OCI-LY1 (cell line): ENCODE measurements at regions not wholly inside any gene's neighbourhood (a gene's known extent, or its start where the extent isn't known, plus 50 kb on each side); places are given as distances from the start of the nearest gene placed in this dataset.

ENCODE experiments used
- H2AFZ ChIP-seq: fragments of 200-600 bp; sonication (generic), shearing (Covaris generic); 2 replicates; pipeline ENCODE4 v1.6.0; 2014; ENCODE audit warnings: antibody characterized with exemption, mild to moderate bottlenecking, low read length
- H3F3A ChIP-seq: fragments of 200-600 bp; sonication (generic), shearing (Covaris generic); 2 replicates; pipeline ENCODE4 v1.6.0; 2014; ENCODE audit warnings: mild to moderate bottlenecking, antibody characterized with exemption, low read length, moderate library complexity; ENCODE audit not compliant: insufficient read depth
- H3K27ac ChIP-seq: fragments of 200-600 bp; sonication (generic); 2 replicates; pipeline ENCODE4 v1.5.1; 2014; ENCODE audit warnings: low read length, mixed run types, mild to moderate bottlenecking, low read depth; ENCODE audit not compliant: poor library complexity, severe bottlenecking
- H3K27me3 ChIP-seq: fragments of 200-600 bp; sonication (generic); 2 replicates; pipeline ENCODE4 v1.6.0; 2014; ENCODE audit warnings: antibody characterized with exemption, mild to moderate bottlenecking, low read length, moderate library complexity; ENCODE audit not compliant: insufficient read depth
- H3K36me3 ChIP-seq: fragments of 200-600 bp; sonication (generic); 2 replicates; pipeline ENCODE4 v1.6.1; 2014; ENCODE audit warnings: mild to moderate bottlenecking, antibody characterized with exemption, low read length, moderate library complexity, mixed read lengths; ENCODE audit not compliant: insufficient read depth
- H3K4me1 ChIP-seq: fragments of 200-600 bp; sonication (generic); 2 replicates; pipeline ENCODE4 v1.5.1; 2014; ENCODE audit warnings: mild to moderate bottlenecking, low read length, moderate library complexity; ENCODE audit not compliant: insufficient read depth, severe bottlenecking
- H3K4me2 ChIP-seq: fragments of 200-600 bp; sonication (generic), shearing (Covaris generic); 2 replicates; pipeline ENCODE4 v1.6.1; 2014; ENCODE audit warnings: low read length
- H3K4me3 ChIP-seq: fragments of 200-600 bp; sonication (generic); 2 replicates; pipeline ENCODE4 v1.5.1; 2014; ENCODE audit warnings: low read length, low read depth, mild to moderate bottlenecking, mixed read lengths; ENCODE audit not compliant: poor library complexity, severe bottlenecking
- H3K79me2 ChIP-seq: fragments of 200-600 bp; shearing (Covaris generic); 2 replicates; pipeline ENCODE4 v1.6.1; 2016; ENCODE audit warnings: mixed run types, low read length, mixed read lengths; ENCODE audit not compliant: insufficient read depth
- H3K9ac ChIP-seq: fragments of 200-600 bp; sonication (generic), shearing (Covaris generic); 2 replicates; pipeline ENCODE4 v1.6.1; 2014; ENCODE audit warnings: mild to moderate bottlenecking, low read length, mixed read lengths
- H3K9me2 ChIP-seq: fragments of 200-600 bp; sonication (generic), shearing (Covaris generic); 2 replicates; pipeline ENCODE4 v1.6.1; 2014; ENCODE audit warnings: low read depth, mild to moderate bottlenecking, low read length, mixed read lengths
- H3K9me3 ChIP-seq: fragments of 200-600 bp; shearing (Covaris generic); 2 replicates; pipeline ENCODE4 v1.6.1; 2014; ENCODE audit warnings: low read length, mixed read lengths
- H4K20me1 ChIP-seq: fragments of 200-600 bp; sonication (generic), shearing (Covaris generic); 2 replicates; pipeline ENCODE4 v1.6.0; 2016; ENCODE audit warnings: mild to moderate bottlenecking, low read length; ENCODE audit not compliant: insufficient read depth
- CTCF ChIP-seq: fragments of 200-600 bp; sonication (generic), shearing (Covaris generic); IDR thresholded peaks from 2 replicates; pipeline ENCODE4 v1.5.1; 2017; ENCODE audit warnings: mild to moderate bottlenecking, antibody characterized with exemption, low read length, moderate library complexity, mixed read lengths
- EZH2 ChIP-seq: fragments of 200-600 bp; sonication (generic), shearing (Covaris generic); IDR thresholded peaks from 2 replicates; pipeline ENCODE4 v1.8.0; 2017; ENCODE audit warnings: borderline replicate concordance, mixed run types, mild to moderate bottlenecking, antibody characterized with exemption, low read length, moderate library complexity, mixed read lengths

GRCh38 chr7:15753887-15754579 is 67.5 kb upstream of the MEOX2 start:
- Histone ChIP-seq H3K9me2 (0 out of 2 replicates have a peak, but pooled peaks cover 3% of the 10 kb centered on the region), H2AFZ (no peak overlapping the region), H3K4me3 (no peak overlapping the region), H3F3A (no peaks in the 10 kb centered on the region), H3K79me2 (no peaks in the 10 kb centered on the region), H3K27me3 (no peaks in the 10 kb centered on the region), H4K20me1 (no peaks in the 10 kb centered on the region), H3K9ac (no peak overlapping the region), H3K4me1 (no peaks in the 10 kb centered on the region), H3K9me3 (no peaks in the 10 kb centered on the region), H3K36me3 (no peaks in the 10 kb centered on the region), H3K4me2 (no peak overlapping the region), H3K27ac (no peak overlapping the region)
- TF ChIP-seq CTCF (no peak), EZH2 (no peak)

- Histone ChIP-seq H3K36me3 (no peaks in the 10 kb centered on the region), H3K4me2 (no peak overlapping the region)
These were observed 65.9 kb upstream of the MEOX2 start for GRCh38 chr7:15752377-15752776.

GRCh38 chr7:15751191-15751701 is 64.8 kb upstream of the MEOX2 start:
- H3F3A ChIP-seq = no peaks in the 10 kb centered on the region
- no peak overlapping the region for H3K4me3 ChIP-seq
- H3K9me2 ChIP-seq = no peaks in the 10 kb centered on the region
- H3K36me3 ChIP-seq = no peaks in the 10 kb centered on the region
- H2AFZ ChIP-seq = no peak overlapping the region
- H3K4me2 ChIP-seq = no peak overlapping the region
- no peak overlapping the region for H3K27ac ChIP-seq
- no peaks in the 10 kb centered on the region for H4K20me1 ChIP-seq
- no peaks in the 10 kb centered on the region for H3K27me3 ChIP-seq
- H3K9ac ChIP-seq = no peak overlapping the region
- H3K4me1 ChIP-seq = no peaks in the 10 kb centered on the region
- H3K79me2 ChIP-seq = no peaks in the 10 kb centered on the region
- TF ChIP-seq CTCF (no peak), EZH2 (no peak)
- no peaks in the 10 kb centered on the region for H3K9me3 ChIP-seq

More at GRCh38 chr7:15752377-15752776, 65.9 kb upstream of the MEOX2 start:
- Histone ChIP-seq H4K20me1 (no peaks in the 10 kb centered on the region), H3K27ac (no peak overlapping the region), H3K9me3 (no peaks in the 10 kb centered on the region), H3K27me3 (no peaks in the 10 kb centered on the region), H3F3A (no peaks in the 10 kb centered on the region), H3K79me2 (no peaks in the 10 kb centered on the region), H3K4me1 (no peaks in the 10 kb centered on the region), H3K9me2 (no peaks in the 10 kb centered on the region), H3K9ac (no peak overlapping the region), H2AFZ (no peak overlapping the region), H3K4me3 (no peak overlapping the region)
- no peak for TF ChIP-seq CTCF
- TF ChIP-seq EZH2 = no peak
